Mucosa of rectum (tissue), 2 donors: ENCODE measurements at regions not wholly inside any gene's neighbourhood (a gene's known extent, or its start where the extent isn't known, plus 50 kb on each side); places are given as distances from the start of the nearest gene placed in this dataset.

Experiments used
- H3K27ac ChIP-seq, 2 donors: one replicate each; pipeline ENCODE4 v1.7.0; 2013; ENCODE audit warnings: inconsistent platforms in 2 of 2, low read depth in 2 of 2, low read length in 2 of 2
- H3K27me3 ChIP-seq, 2 donors: one replicate each; pipeline ENCODE4 v1.7.0; 2013; ENCODE audit warnings: low read length in 2 of 2; ENCODE audit not compliant: control insufficient read depth in 2 of 2, insufficient read depth in 2 of 2
- H3K36me3 ChIP-seq, 2 donors: one replicate each; pipeline ENCODE4 v1.7.0; 2013; ENCODE audit warnings: low read length in 2 of 2; ENCODE audit not compliant: control insufficient read depth in 2 of 2, insufficient read depth in 2 of 2
- H3K4me1 ChIP-seq, 2 donors: one replicate each; pipeline ENCODE4 v1.7.0; 2013; ENCODE audit warnings: low read length in 2 of 2, mild to moderate bottlenecking in 1 of 2; ENCODE audit not compliant: control insufficient read depth in 2 of 2, insufficient read depth in 2 of 2
- H3K4me3 ChIP-seq, 2 donors: one replicate each; pipeline ENCODE4 v1.7.0; 2013; ENCODE audit warnings: low read length in 2 of 2
- H3K9ac ChIP-seq, 2 donors: one replicate each; pipeline ENCODE4 v1.7.0; 2013; ENCODE audit warnings: low read length in 2 of 2, low read depth in 1 of 2, mild to moderate bottlenecking in 1 of 2
- H3K9me3 ChIP-seq, 2 donors: one replicate each; pipeline ENCODE4 v1.7.0; 2013; ENCODE audit warnings: low read length in 2 of 2; ENCODE audit not compliant: control insufficient read depth in 2 of 2
- donor health status: healthy.
- donor health status: Normal muscosa, but diverticular disease.

GRCh38 chr21:16928439-16928838, 584.4 kb upstream of the CXADR start:
- Histone ChIP-seq H3K4me3 (no peak overlapping the region), H3K4me1 (no peaks in the 10 kb centered on the region), H3K9ac (no peak overlapping the region), H3K27me3 (no peaks in the 10 kb centered on the region), H3K27ac (no peak overlapping the region), H3K36me3 (no peaks in the 10 kb centered on the region), H3K9me3 (no peaks in the 10 kb centered on the region)

GRCh38 chr21:16932314-16932713, 580.5 kb upstream of the CXADR start:
- H3K27me3 ChIP-seq, result no peaks in the 10 kb centered on the region
- H3K4me3 ChIP-seq, result no peak overlapping the region
- no peak overlapping the region for H3K27ac ChIP-seq
- H3K9me3 ChIP-seq, result peaks cover 0 to 4% of the 10 kb centered on the region in 2 donors
- no peak overlapping the region for H3K9ac ChIP-seq
- H3K36me3 ChIP-seq, result no peaks in the 10 kb centered on the region
- no peaks in the 10 kb centered on the region for H3K4me1 ChIP-seq

GRCh38 chr21:16942703-16943102, 570.1 kb upstream of the CXADR start:
- Histone ChIP-seq H3K27me3 (no peaks in the 10 kb centered on the region), H3K27ac (no peak overlapping the region), H3K36me3 (no peaks in the 10 kb centered on the region), H3K4me1 (no peaks in the 10 kb centered on the region), H3K9me3 (peaks cover 0 to 5% of the 10 kb centered on the region in 2 donors), H3K4me3 (no peak overlapping the region), H3K9ac (no peak overlapping the region)

GRCh38 chr21:16943231-16943630, 569.6 kb upstream of the CXADR start:
- H3K36me3 ChIP-seq, result no peaks in the 10 kb centered on the region
- no peak overlapping the region for H3K4me3 ChIP-seq
- H3K27me3 ChIP-seq, result no peaks in the 10 kb centered on the region
- peaks cover 0 to 5% of the 10 kb centered on the region in 2 donors for H3K9me3 ChIP-seq
- H3K9ac ChIP-seq, result no peak overlapping the region
- no peaks in the 10 kb centered on the region for H3K4me1 ChIP-seq
- H3K27ac ChIP-seq, result no peak overlapping the region

- Histone ChIP-seq H3K9ac (no peak overlapping the region), H3K9me3 (peaks cover 0 to 5% of the 10 kb centered on the region in 2 donors), H3K27me3 (no peaks in the 10 kb centered on the region), H3K36me3 (no peaks in the 10 kb centered on the region), H3K27ac (no peak overlapping the region), H3K4me1 (no peaks in the 10 kb centered on the region), H3K4me3 (no peak overlapping the region)
These were observed 567.3 kb upstream of the CXADR start for GRCh38 chr21:16945580-16945979.

- no peaks in the 10 kb centered on the region for H3K9me3 ChIP-seq
- no peak overlapping the region for H3K27ac ChIP-seq
- H3K9ac ChIP-seq, result no peak overlapping the region
- no peaks in the 10 kb centered on the region for H3K27me3 ChIP-seq
- H3K4me3 ChIP-seq, result no peak overlapping the region
- no peaks in the 10 kb centered on the region for H3K36me3 ChIP-seq
- no peaks in the 10 kb centered on the region for H3K4me1 ChIP-seq
These were observed 556.0 kb upstream of the CXADR start for GRCh38 chr21:16956824-16957223.

- no peaks in the 10 kb centered on the region for H3K27me3 ChIP-seq
- no peaks in the 10 kb centered on the region for H3K36me3 ChIP-seq
- no peak overlapping the region for H3K4me3 ChIP-seq
These were observed 547.4 kb upstream of the CXADR start for GRCh38 chr21:16965424-16965823.

GRCh38 chr21:16968436-16968835, 544.4 kb upstream of the CXADR start:
- no peak overlapping the region for H3K27ac ChIP-seq
- peaks cover 0 to 4% of the 10 kb centered on the region in 2 donors for H3K9me3 ChIP-seq
- no peak overlapping the region for H3K4me3 ChIP-seq
- no peaks in the 10 kb centered on the region for H3K4me1 ChIP-seq
- no peak overlapping the region for H3K9ac ChIP-seq
- no peaks in the 10 kb centered on the region for H3K27me3 ChIP-seq
- H3K36me3 ChIP-seq, result no peaks in the 10 kb centered on the region

More at GRCh38 chr21:16965424-16965823, 547.4 kb upstream of the CXADR start:
- Histone ChIP-seq H3K9ac (no peak overlapping the region), H3K4me1 (no peaks in the 10 kb centered on the region), H3K27ac (no peak overlapping the region), H3K9me3 (peaks cover 0 to 4% of the 10 kb centered on the region in 2 donors)

GRCh38 chr21:16969636-16970035, 543.2 kb upstream of the CXADR start:
- Histone ChIP-seq H3K27me3 (no peaks in the 10 kb centered on the region), H3K9ac (no peak overlapping the region), H3K36me3 (no peaks in the 10 kb centered on the region), H3K27ac (no peak overlapping the region), H3K4me3 (no peak overlapping the region), H3K9me3 (peaks cover 0 to 4% of the 10 kb centered on the region in 2 donors), H3K4me1 (no peaks in the 10 kb centered on the region)

GRCh38 chr21:16974060-16974459, 538.8 kb upstream of the CXADR start:
- Histone ChIP-seq H3K4me1 (no peaks in the 10 kb centered on the region), H3K9me3 (no peaks in the 10 kb centered on the region), H3K27me3 (no peaks in the 10 kb centered on the region), H3K36me3 (no peaks in the 10 kb centered on the region), H3K9ac (no peak overlapping the region), H3K27ac (no peak overlapping the region), H3K4me3 (no peak overlapping the region)

- Histone ChIP-seq H3K9ac (no peak overlapping the region), H3K27me3 (no peaks in the 10 kb centered on the region), H3K27ac (no peak overlapping the region), H3K36me3 (no peaks in the 10 kb centered on the region), H3K4me1 (no peaks in the 10 kb centered on the region), H3K9me3 (no peaks in the 10 kb centered on the region), H3K4me3 (no peak overlapping the region)
These were observed 536.6 kb upstream of the CXADR start for GRCh38 chr21:16976193-16976592.
